ENCODE measurements at regions not wholly inside any gene's neighbourhood (a gene's known extent, or its start where the extent isn't known, plus 50 kb on each side); places are given as distances from the start of the nearest gene placed in this dataset.
"Not testable (repeated sequence)": the region's sequence is repeated elsewhere in the genome, so short reads cannot be mapped to it uniquely, and the experiment has no call there.

DNA sequence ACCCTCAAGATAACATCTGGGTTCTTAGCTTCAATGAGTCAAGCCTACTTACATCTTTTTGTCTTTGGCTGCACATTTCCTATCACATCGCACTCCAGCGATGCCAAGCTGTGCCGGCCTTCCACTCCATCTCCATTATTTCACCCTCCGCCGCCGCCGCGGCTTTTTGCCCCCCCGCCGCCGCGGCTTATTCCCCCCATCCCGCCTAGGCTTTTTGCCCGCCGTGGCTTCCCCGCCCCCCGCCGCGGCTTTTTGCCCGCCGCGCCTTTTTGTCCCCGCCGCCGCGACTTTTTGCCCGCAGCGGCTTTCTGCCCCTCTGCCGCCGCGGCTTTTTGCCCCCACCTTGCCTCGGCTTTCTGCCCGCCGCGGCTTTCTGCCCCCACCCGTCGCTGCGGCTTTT, 50.8 kb downstream of the PPIAL4E start:
- H3K9ac ChIP-seq (ENCODE audit: low read length in 3 of 3); H3K36me3 ChIP-seq (ENCODE audit: control insufficient read depth in 2 of 3, insufficient read depth in 3 of 3, low read length in 3 of 3); intact Hi-C loops (cut with DNase I); H3K27ac ChIP-seq (ENCODE audit: low read depth in 2 of 2, low read length in 2 of 2); H3K9me3 ChIP-seq (ENCODE audit: control insufficient read depth in 2 of 3, insufficient read depth in 1 of 3, low read length in 3 of 3); FAIRE-seq; H3K27me3 ChIP-seq (ENCODE audit: control insufficient read depth, insufficient read depth, low read length); H3K4me3 ChIP-seq (ENCODE audit: low read length in 3 of 3); H3K4me1 ChIP-seq (ENCODE audit: control insufficient read depth in 2 of 3, insufficient read depth in 2 of 3, low read depth in 1 of 3, low read length in 3 of 3): not testable (repeated sequence)
- peak in 1 of 5 donors; percentile 8 for DNase-seq
